DMS 273 (cell line): ENCODE measurements at regions not wholly inside any gene's neighbourhood (a gene's known extent, or its start where the extent isn't known, plus 50 kb on each side); places are given as distances from the start of the nearest gene placed in this dataset.

ENCODE experiments used
- DNase-seq: peaks from one replicate; lab custom pipeline; 2025; ENCODE audit not compliant: unreplicated experiment; lab: John Stamatoyannopoulos, UW

DNA sequence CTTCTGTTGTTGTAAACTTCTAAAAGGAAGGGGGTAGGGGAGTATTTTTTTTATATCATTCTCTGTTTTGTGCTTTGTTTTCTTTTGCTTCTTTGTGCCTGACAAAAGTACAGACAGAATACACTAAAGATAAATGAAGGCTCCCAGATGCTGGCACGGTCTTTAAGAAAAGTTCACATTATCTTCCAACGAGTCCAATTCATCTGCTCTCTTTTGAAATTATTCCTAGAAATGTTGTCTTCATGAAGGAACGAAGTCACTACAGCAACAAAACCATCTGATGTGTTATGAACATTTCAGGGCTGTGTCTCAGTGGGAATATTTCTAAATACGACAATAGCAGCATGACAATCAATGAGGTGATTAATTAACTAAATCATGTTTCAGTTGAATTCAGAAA, 813.8 kb upstream of the HTR2C start:
- DNase-seq, result no peak

DNA sequence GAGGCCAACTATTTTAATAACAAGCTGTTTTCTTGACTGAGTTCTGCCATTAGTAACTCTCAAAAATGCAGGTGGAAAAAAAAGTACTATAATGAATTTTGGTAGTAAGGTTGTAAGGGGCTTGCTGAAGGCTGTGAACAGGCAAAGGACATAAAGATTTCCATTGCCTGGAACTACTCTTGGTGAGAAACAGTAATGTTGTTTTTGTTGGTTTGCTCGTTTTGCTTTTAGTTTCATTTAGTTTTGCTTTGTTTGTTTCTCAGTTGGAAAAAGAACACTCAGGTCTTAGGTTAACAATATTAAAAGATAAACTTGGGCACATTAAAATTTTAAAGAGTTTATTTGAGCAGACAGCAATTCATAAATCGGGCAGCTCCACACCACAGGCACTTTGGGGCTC, 824.5 kb upstream of the HTR2C start:
- DNase-seq, result no peak

DNA sequence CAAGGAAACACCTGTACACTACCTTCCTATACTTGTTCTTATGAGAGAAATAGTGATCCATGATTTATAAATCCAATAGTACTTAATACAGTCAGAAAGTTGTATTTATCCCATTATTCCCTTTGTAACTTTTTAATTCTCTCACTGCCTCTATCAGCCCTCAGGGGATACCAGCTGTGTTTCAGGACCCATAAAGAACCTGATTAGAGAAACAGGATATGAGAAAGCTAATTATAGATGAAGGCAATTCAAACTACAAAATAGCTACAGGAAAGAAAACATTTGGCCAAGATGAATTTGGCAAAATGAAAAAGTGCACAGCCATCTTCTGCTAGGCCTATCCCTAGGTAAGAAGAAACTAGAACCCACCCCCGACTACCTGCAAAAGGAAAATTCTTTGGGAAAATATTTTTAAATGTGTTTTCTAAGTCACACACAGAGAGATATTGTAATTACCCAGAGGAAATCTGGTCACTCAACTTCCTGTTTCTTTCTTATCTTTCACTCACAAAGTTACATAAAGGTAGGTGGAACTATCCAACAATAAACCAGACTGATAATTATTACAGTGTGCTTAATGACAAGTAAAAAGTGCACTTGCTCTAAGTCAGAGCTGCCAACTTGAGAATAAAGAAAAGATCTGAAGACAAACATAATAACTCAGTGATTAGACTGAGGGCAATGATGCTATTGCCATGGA, 836.5 kb upstream of the HTR2C start:
- DNase-seq, result no peak

DNA sequence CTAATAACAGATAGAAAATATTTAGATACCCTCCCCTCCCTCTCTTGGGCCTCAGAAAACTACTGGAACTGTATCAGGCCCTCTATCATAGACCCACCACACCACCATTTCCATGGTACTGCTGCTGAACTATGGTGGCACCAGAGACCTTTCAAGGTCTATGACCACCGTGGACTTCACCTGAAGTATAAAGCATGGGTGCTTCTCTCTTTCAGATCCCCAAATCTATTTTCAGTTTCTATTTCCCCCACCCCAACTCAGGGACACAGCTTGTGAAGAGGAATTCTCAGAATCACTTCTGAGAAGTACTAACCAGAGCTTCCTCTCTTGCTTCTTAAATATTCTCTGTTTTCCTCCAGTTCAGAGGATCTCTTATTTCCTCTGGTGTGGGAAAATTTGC, 840.8 kb upstream of the HTR2C start:
- no peak for DNase-seq

DNA sequence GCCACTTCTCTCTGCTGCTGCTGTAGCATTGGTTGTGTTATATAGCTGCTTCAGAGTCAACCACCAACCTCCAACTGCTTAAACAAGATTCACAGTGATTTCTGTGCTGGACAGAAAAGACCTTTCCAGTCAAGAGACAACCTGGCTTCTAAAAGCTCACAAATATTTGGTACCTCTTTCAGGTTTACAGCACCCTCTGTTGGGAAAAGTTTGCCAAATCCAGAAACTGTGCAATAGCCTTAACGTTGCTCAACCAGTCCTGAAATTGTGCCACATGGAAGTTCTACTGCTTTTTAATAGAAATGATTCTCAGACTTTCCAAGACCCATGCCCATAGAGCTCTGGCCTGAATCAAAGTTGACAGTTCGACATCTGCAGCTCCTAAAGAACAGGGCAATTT, 842.1 kb upstream of the HTR2C start:
- DNase-seq, result peak; percentile 17

DNA sequence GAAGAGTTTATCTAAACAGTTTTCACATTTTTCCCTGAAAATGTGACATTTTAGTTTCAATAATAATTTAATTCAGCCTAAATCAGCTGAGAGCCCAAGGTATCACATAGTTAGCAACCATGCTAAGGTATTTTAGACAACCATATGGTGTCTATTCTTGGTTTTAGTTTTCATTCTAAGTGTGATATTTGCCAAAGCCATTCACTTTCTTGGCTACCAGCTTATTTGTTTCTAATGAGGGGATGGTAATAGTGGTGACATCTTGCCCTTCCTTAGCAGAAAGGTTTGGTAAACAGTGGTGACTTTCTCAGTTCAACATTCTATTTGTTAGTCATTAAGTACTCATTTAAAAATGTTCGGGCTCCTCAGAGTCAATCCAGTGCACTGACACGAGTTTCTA, 854.9 kb upstream of the HTR2C start:
- DNase-seq, result no peak

DNA sequence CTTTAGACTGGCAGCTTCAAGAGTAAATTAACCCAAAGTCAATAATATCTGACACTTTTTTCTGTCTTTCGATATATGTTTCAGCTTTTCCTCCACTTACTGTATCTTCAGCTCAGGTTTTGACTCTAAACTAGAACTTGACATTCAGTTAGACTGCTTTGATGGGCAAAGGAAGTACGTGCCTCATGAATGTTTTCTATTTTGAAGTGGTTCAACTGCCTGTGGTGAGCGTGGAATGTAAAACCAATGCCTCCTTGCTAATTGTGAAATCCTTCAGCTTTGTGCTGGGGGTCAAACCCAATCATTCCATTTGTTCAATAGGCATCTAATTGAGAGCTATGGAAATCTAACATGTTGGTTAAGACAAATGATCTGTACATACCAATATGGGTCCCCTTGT, 857.0 kb upstream of the HTR2C start:
- no peak for DNase-seq

DNA sequence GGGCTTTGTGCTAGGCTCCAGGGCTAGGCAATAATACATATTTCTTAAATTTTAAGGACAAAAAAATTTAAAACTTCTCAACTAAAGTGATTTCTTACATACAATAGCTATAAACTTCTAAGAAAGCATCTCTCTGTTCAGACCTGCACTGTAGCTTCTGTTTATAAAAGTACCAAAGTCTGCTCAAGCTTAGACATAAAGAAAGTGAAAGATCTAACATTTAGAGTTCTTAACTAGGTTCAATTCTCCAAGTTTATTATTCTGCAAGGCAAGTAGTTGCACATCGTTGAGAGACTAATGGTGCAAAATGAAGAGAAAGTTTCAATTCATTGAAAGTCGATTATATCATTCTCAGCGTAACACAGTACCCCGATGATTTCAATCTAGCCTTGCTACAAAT, 857.4 kb upstream of the HTR2C start:
- no peak for DNase-seq

DNA sequence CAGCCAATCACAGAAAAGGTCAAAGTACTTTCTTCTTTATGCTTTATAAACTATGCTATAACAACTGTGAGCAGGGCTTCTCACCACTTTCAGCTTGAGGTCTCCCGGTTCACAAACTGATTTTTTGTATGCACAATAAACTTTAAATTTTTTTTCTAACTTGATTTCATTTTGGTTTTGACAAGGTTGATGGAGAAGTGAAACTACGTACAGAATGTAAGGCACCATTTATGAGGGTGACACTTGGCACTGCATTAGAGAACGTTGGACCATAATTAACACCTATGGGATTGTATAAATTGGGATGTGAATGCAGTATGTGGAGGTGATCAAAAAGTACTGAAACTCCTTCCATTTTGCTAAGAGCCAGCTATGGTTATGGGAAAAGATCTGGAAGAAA, 857.9 kb upstream of the HTR2C start:
- DNase-seq, result no peak

DNA sequence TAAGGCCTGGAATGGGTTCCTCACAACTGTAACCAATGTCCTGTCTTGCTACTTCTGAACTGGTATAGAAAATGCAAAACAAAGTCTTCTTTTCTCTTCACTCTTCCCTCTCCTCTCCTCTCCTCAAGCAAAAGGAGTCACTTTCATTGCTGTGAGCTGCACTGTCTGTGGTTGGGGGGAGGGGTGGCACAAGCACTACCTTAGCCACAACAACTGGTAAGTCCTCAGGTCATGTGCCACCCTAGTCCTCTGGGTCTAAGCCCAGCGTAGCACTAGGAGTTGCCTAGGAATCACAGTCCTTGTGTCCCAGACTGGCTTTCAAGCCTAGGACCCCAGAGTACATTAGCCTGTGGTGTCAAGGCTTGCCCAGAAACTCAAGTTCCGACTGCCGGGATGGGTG, 859.3 kb upstream of the AMOT start:
- DNase-seq, result no peak

DNA sequence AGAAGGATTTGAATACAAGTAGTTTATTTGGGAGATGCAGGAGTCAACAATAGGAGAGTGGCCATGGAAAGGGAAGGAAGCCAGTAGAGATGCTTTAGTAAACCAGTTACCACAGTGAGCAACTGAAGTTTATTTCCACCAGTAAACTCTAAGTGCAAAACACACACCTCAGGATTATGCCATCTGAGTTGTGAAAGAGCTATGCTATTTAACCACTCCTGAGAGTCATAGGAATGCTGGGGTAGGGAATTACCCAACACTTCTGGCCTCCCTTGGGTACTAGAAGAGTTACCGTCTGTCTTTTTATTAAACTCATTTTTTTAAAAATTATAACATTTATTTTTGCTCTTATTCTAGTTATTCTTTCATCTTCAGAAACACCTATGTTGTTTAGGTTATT, 834.6 kb upstream of the AMOT start:
- no peak for DNase-seq

DNA sequence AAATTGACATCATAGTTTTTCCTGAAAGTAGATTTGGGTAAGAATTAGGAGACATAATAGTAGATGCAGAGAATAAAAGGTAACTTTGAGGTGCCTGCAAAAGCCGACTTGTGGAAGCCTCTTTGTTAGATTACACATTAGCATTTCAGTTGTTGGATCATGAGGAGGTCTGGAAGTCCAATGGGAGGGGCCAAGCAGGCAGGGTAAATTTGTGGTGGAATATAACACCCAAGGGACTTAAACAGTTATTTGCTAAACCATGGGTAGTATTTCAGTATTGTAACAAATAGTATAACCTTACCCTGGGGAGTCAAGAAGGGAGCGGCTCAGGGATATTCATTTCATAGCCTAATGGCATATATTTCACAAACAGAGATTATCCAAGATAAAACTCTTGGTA, 810.7 kb upstream of the AMOT start:
- no peak for DNase-seq

DNA sequence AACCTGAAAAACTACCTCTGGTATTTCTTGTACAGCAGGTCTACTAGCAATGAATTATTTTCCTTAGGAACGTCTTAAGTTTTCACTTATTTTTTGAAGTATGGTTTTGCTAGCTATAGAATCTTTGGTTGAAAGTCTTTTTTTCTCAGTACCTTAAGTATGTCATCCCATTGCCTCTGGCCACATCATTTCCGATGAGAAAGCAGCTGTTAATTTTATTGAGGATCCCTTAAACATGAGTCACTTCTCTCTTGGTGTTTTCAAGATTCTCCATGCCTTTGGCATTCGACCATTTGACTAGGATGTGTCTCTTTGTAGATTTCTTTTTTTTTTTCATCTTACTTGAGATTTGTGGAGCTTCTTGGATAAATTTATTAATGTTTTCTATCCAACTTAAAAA, 803.8 kb upstream of the AMOT start:
- DNase-seq, result no peak

DNA sequence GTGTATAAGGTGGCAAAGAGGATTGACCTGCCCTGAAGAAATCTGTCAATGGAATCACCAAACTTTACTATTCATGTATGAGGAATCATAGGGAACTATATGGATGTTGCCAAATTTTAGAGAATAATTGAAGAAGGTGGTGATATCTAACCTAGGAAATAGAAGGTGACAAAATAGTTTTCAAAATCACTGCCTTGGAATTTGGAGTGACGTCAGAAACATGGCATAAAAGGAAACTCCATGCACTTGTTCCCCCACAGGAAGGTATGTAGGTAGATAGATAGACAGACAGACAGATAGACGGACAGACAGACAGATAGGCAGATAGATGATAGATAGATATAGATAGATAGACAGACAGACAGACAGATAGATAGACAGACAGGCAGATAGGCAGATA, 793.9 kb upstream of the AMOT start:
- DNase-seq, result no peak

DNA sequence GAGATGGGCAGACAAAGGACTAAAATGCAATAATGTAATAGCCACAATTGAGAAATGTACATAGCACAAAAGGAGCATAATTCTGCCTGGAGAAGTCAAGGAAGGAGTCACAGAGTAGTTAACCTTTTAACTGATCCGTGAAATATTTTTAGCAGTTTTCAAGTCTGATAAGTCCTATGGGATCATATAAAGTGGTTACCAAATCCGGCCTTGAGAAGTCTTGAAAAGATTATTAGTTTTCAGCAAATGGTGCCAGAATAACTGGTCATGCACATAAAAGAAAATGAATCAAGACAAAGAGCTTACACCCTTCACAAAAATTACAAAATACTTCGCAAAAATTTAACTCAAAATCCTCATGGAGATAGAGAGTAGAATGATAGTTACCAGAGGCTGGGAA, 788.7 kb upstream of the AMOT start:
- no peak for DNase-seq

DNA sequence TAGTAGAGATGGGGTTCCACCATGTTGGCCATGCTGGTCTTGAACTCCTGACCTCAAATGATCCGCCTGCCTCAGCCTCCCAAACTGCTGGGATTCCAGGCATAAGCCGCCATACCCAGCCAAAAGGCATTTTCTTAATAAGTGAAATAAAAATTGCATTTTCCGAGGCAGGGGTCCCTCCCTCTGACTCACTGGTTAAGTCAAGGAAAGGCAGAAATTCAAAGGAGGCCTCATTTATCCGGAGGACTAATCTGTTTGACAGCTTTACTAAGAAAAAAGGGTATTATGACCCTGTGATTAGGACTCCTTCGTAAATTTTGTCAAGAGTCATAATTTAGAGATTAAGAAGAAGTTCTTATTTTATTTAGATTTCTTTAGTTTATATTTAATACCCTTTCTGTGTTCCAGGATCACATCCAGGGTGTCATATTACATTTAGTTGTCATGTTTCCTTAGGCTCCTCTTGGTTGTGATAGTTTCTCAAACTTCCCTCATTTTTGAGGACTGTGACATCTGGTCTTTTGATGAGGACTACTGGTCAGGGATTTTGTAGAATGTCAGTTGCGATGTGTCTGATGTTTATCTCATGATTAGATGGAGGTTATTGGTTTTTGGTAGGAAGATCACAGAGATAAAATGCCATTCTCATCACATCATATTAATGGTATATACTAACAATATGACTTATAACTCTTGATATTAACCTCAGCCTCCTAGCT, 753.7 kb upstream of the AMOT start:
- DNase-seq, result no peak

DNA sequence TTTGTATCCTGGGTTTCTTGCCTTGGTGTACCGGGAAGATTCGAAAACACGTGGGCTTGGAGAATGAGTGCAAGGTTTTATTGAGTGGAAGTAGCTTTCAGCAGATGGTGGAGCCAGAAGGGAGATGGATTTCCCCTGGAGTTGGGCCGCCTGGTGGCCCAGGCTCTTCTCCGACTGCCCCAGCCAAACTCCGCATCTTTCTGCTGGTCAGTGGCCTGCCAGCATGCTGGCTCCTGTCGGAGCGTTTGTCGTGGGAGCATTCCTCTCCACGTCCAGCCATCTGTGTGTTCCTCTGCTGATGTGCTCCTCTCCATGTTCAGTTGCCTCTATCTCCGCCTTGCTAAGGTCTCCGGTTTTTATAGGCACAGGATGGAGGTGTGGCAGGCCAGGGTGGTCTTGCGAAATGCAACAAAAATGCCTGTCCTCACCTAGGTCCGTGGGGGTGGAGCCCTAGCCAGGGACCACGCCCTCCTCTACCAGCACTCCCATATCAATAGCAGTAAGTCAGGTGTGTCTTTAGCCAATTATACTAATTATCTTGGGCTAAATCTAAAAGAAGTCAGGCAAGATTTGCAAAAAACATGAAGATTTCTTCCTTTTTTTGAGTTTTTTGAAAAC, 745.8 kb upstream of the AMOT start:
- no peak for DNase-seq

DNA sequence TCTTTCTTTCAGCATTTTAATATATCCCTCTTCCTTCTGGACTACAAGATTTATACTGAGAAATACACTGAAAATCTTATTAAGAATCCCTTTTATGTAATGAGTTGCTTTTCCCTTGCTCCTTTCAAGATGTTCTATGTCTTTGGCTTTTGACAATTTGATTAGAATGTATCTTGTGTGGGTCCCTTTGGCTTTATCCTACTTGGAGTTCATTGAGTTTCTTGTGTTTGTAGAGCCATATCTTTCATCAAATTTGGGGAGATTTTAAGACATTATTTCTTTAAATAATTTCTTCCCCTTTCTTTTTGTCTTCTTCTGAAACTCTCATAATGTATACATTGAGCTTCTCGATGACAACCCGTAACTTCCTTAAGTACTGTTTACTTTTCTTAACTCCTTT, 739.9 kb upstream of the AMOT start:
- DNase-seq, result no peak

DNA sequence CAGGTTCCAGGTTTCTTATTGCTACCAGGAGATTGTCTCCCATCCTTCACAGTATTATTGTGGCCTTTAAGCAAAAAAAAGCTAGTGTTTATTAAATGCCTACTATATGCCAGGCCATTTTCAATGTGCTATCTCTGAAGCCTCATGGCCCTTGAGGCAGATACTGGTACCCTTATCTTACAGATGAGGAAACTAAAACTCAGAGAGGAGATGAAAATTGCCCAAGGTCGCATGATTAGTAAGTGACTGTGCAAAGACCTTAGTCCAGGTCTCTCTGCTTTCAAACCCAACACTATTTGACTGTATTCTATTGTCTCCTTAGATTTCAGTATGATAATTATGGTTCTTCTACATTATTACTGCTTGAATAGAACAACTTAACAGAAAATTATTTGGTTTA, 717.9 kb upstream of the AMOT start:
- no peak for DNase-seq

DNA sequence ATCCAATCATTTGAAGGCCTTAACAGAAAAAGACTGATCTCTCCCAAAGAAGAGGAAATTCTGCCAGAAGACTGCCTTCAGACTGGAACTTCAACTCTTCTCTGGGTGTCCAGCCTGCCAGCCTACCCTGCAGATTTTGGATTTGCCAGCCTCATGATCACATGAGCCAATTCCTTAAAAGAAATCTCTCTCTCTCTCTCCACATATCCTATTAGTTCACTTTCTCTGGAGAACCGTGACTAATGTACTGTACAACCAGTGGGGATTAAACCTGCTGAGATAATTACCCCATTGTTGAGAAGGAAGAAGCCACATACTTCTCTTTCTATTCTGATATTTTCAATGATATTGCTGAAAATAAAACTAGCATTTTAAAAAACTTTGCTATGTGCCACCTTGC, 711.3 kb upstream of the AMOT start:
- no peak for DNase-seq

DNA sequence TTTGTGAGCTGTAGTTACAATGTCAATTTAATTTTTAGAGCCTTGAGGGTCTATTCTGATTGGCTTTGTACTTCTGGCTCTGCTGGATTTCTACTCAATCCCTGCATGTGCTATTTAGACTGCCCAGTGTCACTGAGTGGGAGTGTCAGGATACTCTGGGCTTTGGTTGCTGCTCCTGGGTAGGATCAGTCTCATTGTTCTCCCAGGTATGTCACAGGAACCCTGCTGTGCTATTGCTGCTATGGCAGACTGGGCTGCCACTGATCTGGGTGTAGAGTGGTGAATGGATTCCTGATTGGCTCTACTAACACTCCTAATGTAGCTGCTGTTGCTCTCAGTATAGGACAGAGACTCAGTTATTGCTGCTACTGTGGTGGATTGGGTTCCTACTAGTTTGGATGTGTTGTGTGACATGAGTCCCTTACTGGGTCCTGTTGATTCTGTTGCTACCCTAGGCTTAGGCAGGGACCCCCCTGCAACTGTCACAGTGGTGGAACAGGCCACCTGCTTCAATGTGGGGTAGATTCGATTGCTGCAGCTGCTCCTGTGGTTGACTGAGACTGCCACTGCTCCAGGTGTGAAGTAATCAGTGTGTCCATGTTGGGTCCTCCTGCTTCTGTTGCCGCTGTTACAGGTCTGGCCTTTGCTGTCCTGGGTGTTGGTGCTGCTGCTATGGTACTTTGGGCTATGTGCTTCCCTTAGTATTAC, 707.8 kb upstream of the AMOT start:
- no peak for DNase-seq

DNA sequence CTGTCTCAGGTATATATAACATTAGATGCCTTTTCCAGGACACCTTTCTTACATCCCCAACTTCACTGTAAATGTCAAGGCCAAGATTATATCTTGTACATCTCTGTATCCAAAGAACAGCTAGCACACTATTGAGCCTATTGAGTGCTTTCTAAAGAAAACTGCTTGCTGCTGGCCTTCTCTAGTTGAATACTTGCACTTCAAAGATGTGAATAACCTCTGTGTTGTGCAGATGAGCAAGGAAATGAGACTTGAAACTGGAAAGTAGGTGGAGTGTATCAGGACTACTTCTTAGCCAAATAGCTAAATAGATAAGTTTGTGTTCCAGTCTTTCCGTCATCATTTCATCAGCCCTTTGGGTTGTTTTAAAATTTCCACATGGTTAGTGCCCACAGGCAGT, 704.4 kb upstream of the AMOT start:
- DNase-seq, result no peak
